K562 (cell line): ENCODE measurements at regions not wholly inside any gene's neighbourhood (a gene's known extent, or its start where the extent isn't known, plus 50 kb on each side); places are given as distances from the start of the nearest gene placed in this dataset.

Experiments used
- ATAC-seq: fragments of 200-7000 bp; cut with Tn5 transposase; 3 replicates; pipeline ENCODE4 v1.9.1; 2020; ENCODE audit warnings: moderate library complexity
- BruUV-seq: library from RNA; stranded (reverse); fragments of 400-500 nt; replicated peaks from 2 replicates; lab custom pipeline; 2021; lab: Mats Ljungman, UMichigan
- CTCF ChIA-PET: fragments of 300-600 bp; formaldehyde crosslinking; extraction: SDS; loops from one replicate; lab custom pipeline; 2021; ENCODE audit warnings: low intra/inter-chr PET ratio; lab: Yijun Ruan, JAX
- POLR2A ChIA-PET: fragments of 300-600, 350-650 bp; sonication (Branson Sonifier 250); formaldehyde crosslinking; extraction: SDS; loops from one replicate; lab custom pipeline; 2021; ENCODE audit warnings: antibody characterized with exemption, inconsistent platforms; lab: Yijun Ruan, JAX
- DNase-seq, 4 experiments: peaks; one replicate each; pipeline versions ENCODE4 v3.0.0 to v3.0.0-alpha.2; 2011 to 2018; ENCODE audit warnings: low spot score in 3 of 4, mixed read lengths in 3 of 4; ENCODE audit errors: extremely low read depth in 1 of 4
- FAIRE-seq: peaks from 2 replicates; lab custom pipeline; 2011; peaks lifted over from hg19 to GRCh38; lab: Jason Lieb, UNC
- H2AFZ ChIP-seq: 2 replicates; pipeline ENCODE4 v1.6.0; 2011; ENCODE audit warnings: low read depth, low read length, control low read depth, inconsistent platforms
- H3K27ac ChIP-seq: fragments of 200-600 bp; 3 replicates; pipeline ENCODE4 v1.8.0; 2011; ENCODE audit warnings: low read depth, mild to moderate bottlenecking, control low read depth, inconsistent platforms, low read length, moderate library complexity, mixed read lengths; ENCODE audit errors: extremely low read depth
- H3K27me3 ChIP-seq, 2 experiments: fragments of 300-600 bp in 1 of 2; 2 replicates in 1 of 2; 3 replicates in 1 of 2; pipeline versions ENCODE4 v1.6.0 to v1.8.0; 2011; ENCODE audit warnings: inconsistent platforms in 2 of 2, low read length in 2 of 2, mild to moderate bottlenecking in 1 of 2, mixed read lengths in 1 of 2, moderate library complexity in 1 of 2; ENCODE audit not compliant: control insufficient read depth in 2 of 2, insufficient read depth in 2 of 2
- H3K36me3 ChIP-seq: fragments of 300-600 bp; 3 replicates; pipeline ENCODE4 v1.8.0; 2011; ENCODE audit warnings: mild to moderate bottlenecking, low read length, inconsistent platforms; ENCODE audit not compliant: control insufficient read depth, insufficient read depth
- H3K4me1 ChIP-seq, 2 experiments: fragments of 200-600 bp in 1 of 2; replicated peaks in 1 of 2; 2 replicates in 1 of 2; 3 replicates in 1 of 2; pipeline versions ENCODE4 v1.5.1 to v1.8.0; 2011; ENCODE audit warnings: inconsistent platforms in 2 of 2, low read length in 2 of 2, mild to moderate bottlenecking in 1 of 2, mixed read lengths in 1 of 2, moderate library complexity in 1 of 2; ENCODE audit not compliant: control insufficient read depth in 2 of 2, insufficient read depth in 2 of 2
- H3K4me2 ChIP-seq: 2 replicates; pipeline ENCODE4 v1.6.1; 2011; ENCODE audit warnings: low read length, control low read depth, inconsistent platforms, mixed read lengths; ENCODE audit not compliant: insufficient read depth
- H3K4me3 ChIP-seq: fragments of 200-600 bp; sonication (generic), shearing (Covaris generic); 2 replicates; pipeline ENCODE4 v1.5.1; 2016; ENCODE audit warnings: control low read depth, inconsistent platforms
- H3K79me2 ChIP-seq: fragments of 200-600 bp; 3 replicates; pipeline ENCODE4 v1.8.0; 2011; ENCODE audit warnings: low read length, inconsistent platforms; ENCODE audit not compliant: control insufficient read depth, insufficient read depth
- H3K9ac ChIP-seq, 2 experiments: 2 replicates each; pipeline versions ENCODE4 v1.6.0 to v1.6.1; 2011; ENCODE audit warnings: low read depth in 2 of 2, low read length in 2 of 2, control low read depth in 1 of 2, inconsistent platforms in 1 of 2, mild to moderate bottlenecking in 1 of 2, mixed read lengths in 1 of 2; ENCODE audit not compliant: insufficient read depth in 1 of 2
- H3K9me1 ChIP-seq: one replicate; pipeline ENCODE4 v1.6.0; 2011; ENCODE audit warnings: inconsistent platforms, mild to moderate bottlenecking, low read length, moderate library complexity; ENCODE audit not compliant: control insufficient read depth, insufficient read depth
- H3K9me3 ChIP-seq: replicated peaks from 2 replicates; pipeline ENCODE4 v1.5.1; 2011; ENCODE audit warnings: low read depth, low read length, inconsistent platforms; ENCODE audit not compliant: control insufficient read depth, insufficient read depth
- H4K20me1 ChIP-seq: replicated peaks from 2 replicates; pipeline ENCODE4 v1.6.1; 2011; ENCODE audit warnings: low read length, inconsistent platforms, mixed read lengths; ENCODE audit not compliant: control insufficient read depth, insufficient read depth
- CBFB ChIP-seq: sonication (generic); formaldehyde crosslinking; IDR thresholded peaks from 2 replicates; pipeline ENCODE4 v1.4.0; 2020; ENCODE audit warnings: mild to moderate bottlenecking, missing genetic modification reagents
- CXXC5 ChIP-seq: fragments of 250-450 bp; sonication (Bioruptor Pico); IDR thresholded peaks from 2 replicates; pipeline ENCODE4 v1.8.0; 2022; ENCODE audit warnings: inconsistent platforms, mild to moderate bottlenecking, moderate library complexity
- HDAC6 ChIP-seq: IDR thresholded peaks from 2 replicates; pipeline ENCODE4 v1.6.1; 2012; ENCODE audit warnings: low read depth, mild to moderate bottlenecking, control low read depth, inconsistent platforms, low read length, moderate library complexity
- HMG20B ChIP-seq: fragments of 250-450 bp; sonication (Bioruptor Pico); IDR thresholded peaks from 2 replicates; pipeline ENCODE4 v1.5.0; 2021; ENCODE audit warnings: mild to moderate bottlenecking
- NR2C1 ChIP-seq, 2 experiments: fragments of 450-650 bp; IDR thresholded peaks; 2 replicates each; pipeline ENCODE4 v1.6.1; 2017; ENCODE audit warnings: mild to moderate bottlenecking in 2 of 2, antibody characterized with exemption in 1 of 2, inconsistent platforms in 1 of 2, missing compliant biosample characterization in 1 of 2, missing genetic modification characterization in 1 of 2
- YY1 ChIP-seq, 3 experiments: IDR thresholded peaks; 2 replicates each; pipeline ENCODE4 v1.6.1; 2011; ENCODE audit warnings: low read length in 2 of 3, mild to moderate bottlenecking in 2 of 3, moderate library complexity in 2 of 3, borderline replicate concordance in 1 of 3, control low read depth in 1 of 3, low read depth in 1 of 3; ENCODE audit not compliant: insufficient read depth in 3 of 3, insufficient replicate concordance in 2 of 3, control insufficient read depth in 1 of 3, insufficient read length in 1 of 3; ENCODE audit errors: extremely low read depth in 1 of 3
- WGBS: fragments of 100-300 bp; shearing (Covaris generic); methylation state at CpG from one replicate; pipeline ENCODE4 v1.1.6; 2016; ENCODE audit warnings: low coverage, mixed read lengths; ENCODE audit not compliant: insufficient coverage; ENCODE audit errors: missing lambda C conversion rate; 5-methylcytosine and 5-hydroxymethylcytosine counted together
- in situ Hi-C: fragments of 300-500 bp; cut with MboI; formaldehyde crosslinking; loops from 4 replicates; pipeline ENCODE4 v1.15.0; 2018; ENCODE audit warnings: inconsistent platforms, mixed read lengths
- intact Hi-C: fragments of 100-400 bp; cut with micrococcal nuclease; formaldehyde crosslinking; loops from 2 replicates; pipeline ENCODE4 v1.14.2; 2022
- TF ChIP-seq, protein P1 (sequence below): fragments of 450-650 bp; conservative IDR thresholded peaks from 2 replicates; pipeline ENCODE4 v1.6.1; 2016; ENCODE audit warnings: missing genetic modification characterization, low read depth, mild to moderate bottlenecking, missing compliant biosample characterization, moderate library complexity

DNA sequence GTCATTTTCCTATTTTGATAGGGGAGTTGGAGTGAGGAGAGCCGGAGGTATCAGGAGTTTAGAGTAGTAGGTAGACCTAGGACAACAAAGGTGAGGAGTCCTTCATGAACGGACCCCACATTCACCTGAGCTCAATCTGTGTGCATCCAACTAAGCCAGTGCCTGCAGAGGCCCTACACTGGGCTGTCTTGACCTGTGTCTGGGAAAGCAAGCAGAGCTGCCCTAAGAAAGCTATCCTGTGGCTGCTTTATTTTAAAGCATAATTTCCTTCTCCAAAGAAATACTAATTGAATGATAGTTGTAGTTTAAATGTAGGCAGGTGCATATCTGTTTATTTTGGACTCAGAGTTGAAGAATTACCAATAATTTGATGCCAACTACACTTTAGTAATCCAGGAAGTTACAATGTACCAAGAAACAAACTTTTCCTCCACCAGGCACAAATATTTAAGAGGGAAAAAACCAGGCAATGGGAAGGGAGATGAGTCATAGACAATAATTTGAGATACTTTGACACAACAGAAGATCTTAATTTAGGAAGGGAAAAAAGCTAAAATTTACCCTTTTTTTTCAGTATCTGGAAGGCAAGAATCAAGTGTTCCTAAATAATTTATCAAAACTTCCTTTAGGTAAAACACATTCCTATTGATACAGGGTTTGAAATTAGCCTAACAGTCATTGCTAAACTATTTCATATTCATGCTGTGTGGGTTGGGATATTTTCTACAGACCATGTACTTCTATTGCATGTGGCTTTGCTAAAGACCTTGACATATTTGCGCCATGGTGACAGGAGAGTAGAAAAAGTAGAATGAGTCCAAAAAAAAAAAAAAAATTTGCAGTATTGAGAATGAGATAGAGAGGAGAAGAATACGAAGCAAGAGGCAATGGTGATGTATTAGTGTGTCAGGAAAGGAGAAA lies 376.6 kb upstream of the TUSC1 start:
- ATAC-seq: no peak
- H3K9me1 ChIP-seq: no peaks in the 10 kb centered on the region
- no peak overlapping the region for H2AFZ ChIP-seq
- H4K20me1 ChIP-seq: no peaks in the 10 kb centered on the region
- no peak for TF ChIP-seq YY1 (IDR thresholded peaks at IDR 0.05; ENCODE audit: borderline replicate concordance in 1 of 3, control insufficient read depth in 1 of 3, extremely low read depth in 1 of 3, insufficient read depth in 3 of 3, insufficient read length in 1 of 3, insufficient replicate concordance in 2 of 3, low read depth in 1 of 3, low read length in 2 of 3)
- H3K79me2 ChIP-seq: no peaks in the 10 kb centered on the region
- intact Hi-C loops (no loop called here), in situ Hi-C loops (no loop called here)
- H3K4me2 ChIP-seq: no peak overlapping the region
- ChIA-PET CTCF (no interaction called here), POLR2A (no interaction called here)
- no peak overlapping the region for H3K9ac ChIP-seq
- no TSS peak for BruUV-seq
- no peak for DNase-seq
- WGBS: no CpG with 5 or more reads among the region's 4 CpGs
- no peaks in the 10 kb centered on the region for H3K9me3 ChIP-seq
- H3K4me1 ChIP-seq: no peaks in the 10 kb centered on the region
- FAIRE-seq: no peak
- H3K27ac ChIP-seq: no peak overlapping the region
- no peaks in the 10 kb centered on the region for H3K36me3 ChIP-seq
- no peak overlapping the region for H3K4me3 ChIP-seq
- H3K27me3 ChIP-seq: no peaks in the 10 kb centered on the region

DNA sequence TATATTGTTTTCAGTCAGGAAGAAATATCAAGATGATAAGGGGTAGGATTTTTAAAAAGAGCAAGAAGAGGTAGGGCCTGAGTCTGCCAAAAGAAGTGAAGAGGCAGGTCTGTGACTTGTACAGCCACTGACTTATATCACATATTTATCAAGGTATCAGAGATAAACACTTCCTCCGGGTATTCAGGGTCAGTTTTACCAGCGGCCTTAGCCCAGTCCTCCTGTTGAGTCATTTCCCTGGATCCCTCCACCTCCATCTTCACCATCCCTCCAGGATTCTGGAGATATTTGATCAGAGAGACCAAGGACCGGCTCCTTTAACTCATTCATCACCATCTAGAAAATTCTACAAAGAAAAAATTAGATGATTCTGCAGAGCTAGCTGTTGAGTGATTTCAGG lies 375.7 kb upstream of the TUSC1 start:
- no peaks in the 10 kb centered on the region for H4K20me1 ChIP-seq
- no peak for TF ChIP-seq NR2C1 (IDR thresholded peaks at IDR 0.05)
- no peak for TF ChIP-seq NR2C1 (tag; IDR thresholded peaks at IDR 0.05)
- TF ChIP-seq HDAC6: no peak
- TF ChIP-seq CBFB (CRISPR knock-in tag): no peak
- no peak for TF ChIP-seq HMG20B (CRISPR knock-in tag)
- no peak for TF ChIP-seq CXXC5 (CRISPR knock-in tag)
- TF ChIP-seq, protein P1, sequence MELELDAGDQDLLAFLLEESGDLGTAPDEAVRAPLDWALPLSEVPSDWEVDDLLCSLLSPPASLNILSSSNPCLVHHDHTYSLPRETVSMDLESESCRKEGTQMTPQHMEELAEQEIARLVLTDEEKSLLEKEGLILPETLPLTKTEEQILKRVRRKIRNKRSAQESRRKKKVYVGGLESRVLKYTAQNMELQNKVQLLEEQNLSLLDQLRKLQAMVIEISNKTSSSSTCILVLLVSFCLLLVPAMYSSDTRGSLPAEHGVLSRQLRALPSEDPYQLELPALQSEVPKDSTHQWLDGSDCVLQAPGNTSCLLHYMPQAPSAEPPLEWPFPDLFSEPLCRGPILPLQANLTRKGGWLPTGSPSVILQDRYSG (tag): no peak
- ChIA-PET CTCF (no interaction called here), POLR2A (no interaction called here)
- H3K9me3 ChIP-seq: no peaks in the 10 kb centered on the region
- H3K4me3 ChIP-seq: no peak overlapping the region
- ATAC-seq (no peak), FAIRE-seq (no peak), DNase-seq (no peak)
- no peak overlapping the region for H3K4me2 ChIP-seq
- no peaks in the 10 kb centered on the region for H3K4me1 ChIP-seq
- no CpG with 5 or more reads among the region's 3 CpGs for WGBS
- no TSS peak for BruUV-seq
- in situ Hi-C loops (no loop called here), intact Hi-C loops (no loop called here)
- no peak overlapping the region for H3K27ac ChIP-seq
- no peak overlapping the region for H2AFZ ChIP-seq
- H3K27me3 ChIP-seq: no peaks in the 10 kb centered on the region
- no peaks in the 10 kb centered on the region for H3K36me3 ChIP-seq
- H3K9me1 ChIP-seq: no peaks in the 10 kb centered on the region
- H3K9ac ChIP-seq: no peak overlapping the region
- no peaks in the 10 kb centered on the region for H3K79me2 ChIP-seq
